Activated CD4-positive, alpha-beta memory T cell treated with anti-CD3 and anti-CD28 coated beads for 36 hours (primary cell): ENCODE measurements at regions not wholly inside any gene's neighbourhood (a gene's known extent, or its start where the extent isn't known, plus 50 kb on each side); places are given as distances from the start of the nearest gene placed in this dataset.

ENCODE experiments used
- CTCF ChIA-PET: fragments of 350-600 bp; sonication (Branson Sonifier 250); formaldehyde crosslinking; loops from one replicate; lab custom pipeline; 2021; ENCODE audit warnings: antibody characterized with exemption, inconsistent platforms; lab: Charles Lee
- POLR2A ChIA-PET: fragments of 350-600 bp; sonication (Branson Sonifier 250); formaldehyde crosslinking; loops from one replicate; lab custom pipeline; 2021; ENCODE audit warnings: antibody characterized with exemption; lab: Charles Lee
- DNase-seq: peaks from one replicate; pipeline ENCODE4 v3.0.0-alpha.2; 2020
- H3K27ac Mint-ChIP-seq: one replicate; pipeline ENCODE4 v1.8.0; 2021; ENCODE audit warnings: mixed read lengths
- H3K27me3 Mint-ChIP-seq: one replicate; pipeline ENCODE4 v1.8.0; 2021; ENCODE audit warnings: mixed read lengths
- H3K36me3 Mint-ChIP-seq: one replicate; pipeline ENCODE4 v1.8.0; 2021; ENCODE audit warnings: mixed read lengths
- H3K4me1 Mint-ChIP-seq: one replicate; pipeline ENCODE4 v1.8.0; 2021; ENCODE audit warnings: low read depth, mixed read lengths
- H3K4me3 Mint-ChIP-seq: one replicate; pipeline ENCODE4 v1.8.0; 2021; ENCODE audit warnings: mild to moderate bottlenecking, mixed read lengths
- H3K9me3 Mint-ChIP-seq: one replicate; pipeline ENCODE4 v1.8.0; 2021; ENCODE audit warnings: mixed read lengths
- intact Hi-C: fragments of 100-400 bp; cut with micrococcal nuclease; formaldehyde crosslinking; loops from one replicate; pipeline ENCODE4 v1.15.1; 2023

DNA sequence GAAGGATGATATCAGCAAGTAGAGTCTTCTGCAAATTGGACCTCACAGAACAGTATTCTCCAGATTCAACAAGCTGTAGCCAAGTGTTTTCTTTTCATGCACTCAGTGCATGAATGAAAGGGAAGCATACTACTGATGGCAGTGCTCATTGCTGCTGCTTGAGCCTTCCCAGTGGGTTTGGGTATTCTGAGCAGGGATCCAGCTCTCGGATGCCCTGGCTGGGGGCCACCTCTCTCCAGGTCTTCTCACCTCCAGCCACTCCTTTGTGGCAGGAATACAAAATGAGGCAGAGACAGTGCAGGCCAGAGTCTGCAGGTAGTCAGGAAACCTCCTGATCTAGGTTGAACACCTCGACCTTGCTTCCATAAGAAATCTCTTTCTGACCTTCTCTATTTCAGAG lies 390.4 kb upstream of the CELF4 start:
- H3K27ac Mint-ChIP-seq = no peak overlapping the region
- POLR2A ChIA-PET = no interaction called here

DNA sequence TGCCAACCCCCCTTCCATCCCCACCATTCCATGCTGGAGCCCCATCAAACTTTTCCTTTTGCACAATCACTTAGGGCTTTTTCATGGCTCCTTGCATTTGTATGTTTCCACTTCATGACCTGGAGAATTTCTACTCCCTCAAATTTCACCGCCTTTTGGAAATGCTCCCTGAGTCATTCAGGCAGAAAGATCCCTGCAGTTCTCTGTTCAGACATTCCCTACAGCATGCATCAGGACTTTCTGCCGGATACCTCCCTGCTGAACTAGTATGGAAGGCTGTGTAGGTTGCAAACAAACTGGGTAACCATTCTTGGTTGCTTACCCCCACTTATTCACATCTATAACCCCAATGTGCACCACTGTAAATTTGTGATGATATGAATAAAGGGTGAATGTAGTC lies 389.6 kb upstream of the CELF4 start:
- DNase-seq = no peak
- no peaks in the 10 kb centered on the region for H3K27me3 Mint-ChIP-seq
- intact Hi-C loops = no loop called here
- ChIA-PET POLR2A (no interaction called here), CTCF (no interaction called here)
- H3K4me3 Mint-ChIP-seq = no peak overlapping the region
- H3K4me1 Mint-ChIP-seq = no peaks in the 10 kb centered on the region
- peaks cover 6% of the 10 kb centered on the region for H3K9me3 Mint-ChIP-seq
- no peak overlapping the region for H3K27ac Mint-ChIP-seq
- H3K36me3 Mint-ChIP-seq = no peaks in the 10 kb centered on the region

More for the DNA sequence above, 390.4 kb upstream of the CELF4 start:
- no peak overlapping the region for H3K4me3 Mint-ChIP-seq
- CTCF ChIA-PET = no interaction called here
- intact Hi-C loops = no loop called here
- H3K27me3 Mint-ChIP-seq = no peaks in the 10 kb centered on the region
- no peaks in the 10 kb centered on the region for H3K36me3 Mint-ChIP-seq
- DNase-seq = no peak
- H3K4me1 Mint-ChIP-seq = no peaks in the 10 kb centered on the region
- H3K9me3 Mint-ChIP-seq = peaks cover 6% of the 10 kb centered on the region

DNA sequence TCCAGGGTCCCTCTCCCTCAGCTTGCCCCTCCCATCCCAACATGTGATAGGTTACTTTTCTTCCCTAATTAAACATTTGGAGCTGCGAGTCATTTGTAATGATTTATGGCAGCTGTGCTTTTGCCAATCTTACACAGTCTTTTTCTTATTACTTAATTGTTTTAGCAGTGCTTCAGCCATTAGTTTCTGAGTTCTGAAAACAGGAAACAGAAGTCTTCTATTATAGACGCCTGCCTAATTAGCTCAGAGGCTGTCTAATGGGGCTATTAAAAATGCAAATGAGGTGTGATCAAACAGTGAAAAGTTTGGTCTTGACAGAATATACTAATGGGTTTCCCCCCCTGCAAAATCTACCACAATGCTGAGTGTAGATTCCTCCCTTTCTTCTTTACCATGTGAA lies 388.3 kb upstream of the CELF4 start:
- no peak overlapping the region for H3K4me3 Mint-ChIP-seq
- H3K4me1 Mint-ChIP-seq = no peaks in the 10 kb centered on the region
- H3K36me3 Mint-ChIP-seq = no peaks in the 10 kb centered on the region
- intact Hi-C loops = no loop called here
- H3K27ac Mint-ChIP-seq = no peak overlapping the region
- ChIA-PET CTCF (no interaction called here), POLR2A (no interaction called here)
- H3K9me3 Mint-ChIP-seq = peaks cover 9% of the 10 kb centered on the region
- no peaks in the 10 kb centered on the region for H3K27me3 Mint-ChIP-seq
- no peak for DNase-seq

DNA sequence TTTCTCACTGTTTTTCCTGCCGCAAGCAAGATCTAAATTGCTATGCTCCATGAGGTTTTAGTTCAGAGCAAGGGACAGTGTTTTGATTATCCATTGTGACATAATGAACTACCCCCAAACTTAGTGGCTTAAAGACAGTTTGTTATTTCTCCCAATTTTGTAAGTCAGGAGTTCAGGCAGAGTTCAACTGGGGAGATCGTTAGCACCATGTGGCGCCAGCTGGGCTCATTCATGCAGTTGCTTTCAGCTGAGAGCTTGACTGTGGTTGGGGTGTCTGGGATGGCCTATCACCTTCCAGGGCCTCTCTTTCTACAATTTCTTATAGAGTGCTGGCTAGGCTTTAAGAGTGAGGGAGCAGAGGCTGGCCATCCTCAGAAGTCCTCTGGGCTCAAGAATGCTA lies 382.9 kb upstream of the CELF4 start:
- POLR2A ChIA-PET = no interaction called here
- Mint-ChIP-seq H3K27me3 (no peaks in the 10 kb centered on the region), H3K4me1 (no peaks in the 10 kb centered on the region), H3K4me3 (no peak overlapping the region), H3K9me3 (peaks cover 4% of the 10 kb centered on the region), H3K27ac (no peak overlapping the region), H3K36me3 (no peaks in the 10 kb centered on the region)
- CTCF ChIA-PET = no interaction called here
- no peak for DNase-seq
- intact Hi-C loops = no loop called here

DNA sequence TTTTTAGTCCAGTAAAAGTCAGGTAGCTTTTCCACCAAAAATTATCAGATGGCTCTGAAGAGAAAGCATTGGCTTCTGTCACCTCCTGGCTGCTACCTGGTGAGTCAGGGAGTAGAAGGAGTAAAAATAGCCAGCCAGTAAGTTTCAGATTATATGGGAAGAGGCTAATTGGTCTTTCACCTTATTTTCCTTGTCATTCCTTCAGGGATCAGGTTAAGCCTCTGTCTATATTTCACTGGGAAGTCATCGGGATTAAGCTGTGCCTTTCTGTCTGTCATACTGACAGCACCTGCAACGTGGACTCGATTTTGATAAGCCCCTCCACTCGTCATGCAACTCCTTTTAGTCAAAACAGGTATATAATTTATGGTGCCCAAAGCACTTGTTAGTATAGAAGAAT lies 380.7 kb upstream of the CELF4 start:
- ChIA-PET CTCF (no interaction called here), POLR2A (no interaction called here)
- Mint-ChIP-seq H3K36me3 (no peaks in the 10 kb centered on the region), H3K27me3 (no peaks in the 10 kb centered on the region), H3K4me3 (no peak overlapping the region), H3K27ac (no peak overlapping the region), H3K4me1 (no peaks in the 10 kb centered on the region), H3K9me3 (peaks cover 3% of the 10 kb centered on the region)
- no peak for DNase-seq
- intact Hi-C loops = no loop called here

DNA sequence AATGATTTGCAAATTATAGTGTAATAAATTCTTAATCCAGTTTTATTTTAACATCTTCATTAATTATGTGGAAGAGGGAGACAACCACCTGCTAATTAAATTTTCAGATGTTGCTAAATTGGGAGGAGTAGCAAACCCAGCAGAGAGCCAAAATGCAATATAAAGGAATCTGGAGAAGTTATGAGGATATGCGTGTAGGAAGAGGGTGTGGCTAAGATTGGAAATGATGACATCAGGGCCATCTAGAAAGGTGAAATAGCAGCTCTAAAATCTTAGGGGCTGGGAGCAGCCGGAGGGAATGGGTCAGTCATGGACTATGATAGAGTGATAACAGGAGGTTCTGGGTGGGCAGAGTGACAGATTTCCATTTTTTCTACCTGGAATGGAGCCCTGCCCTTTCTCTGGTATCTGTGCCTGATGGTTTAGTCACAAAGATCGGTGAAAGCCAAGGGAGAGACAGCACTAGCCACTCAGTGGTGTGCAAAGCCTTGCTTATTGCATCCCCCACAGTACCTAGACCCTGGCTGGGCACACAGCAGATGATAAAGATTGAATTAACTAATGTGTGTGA lies 379.2 kb upstream of the CELF4 start:
- Mint-ChIP-seq H3K4me1 (no peaks in the 10 kb centered on the region), H3K36me3 (no peaks in the 10 kb centered on the region), H3K27ac (no peak overlapping the region), H3K27me3 (no peaks in the 10 kb centered on the region), H3K4me3 (no peak overlapping the region), H3K9me3 (no peaks in the 10 kb centered on the region)
- intact Hi-C loops = no loop called here
- POLR2A ChIA-PET = no interaction called here
- no peak for DNase-seq
- CTCF ChIA-PET = no interaction called here

DNA sequence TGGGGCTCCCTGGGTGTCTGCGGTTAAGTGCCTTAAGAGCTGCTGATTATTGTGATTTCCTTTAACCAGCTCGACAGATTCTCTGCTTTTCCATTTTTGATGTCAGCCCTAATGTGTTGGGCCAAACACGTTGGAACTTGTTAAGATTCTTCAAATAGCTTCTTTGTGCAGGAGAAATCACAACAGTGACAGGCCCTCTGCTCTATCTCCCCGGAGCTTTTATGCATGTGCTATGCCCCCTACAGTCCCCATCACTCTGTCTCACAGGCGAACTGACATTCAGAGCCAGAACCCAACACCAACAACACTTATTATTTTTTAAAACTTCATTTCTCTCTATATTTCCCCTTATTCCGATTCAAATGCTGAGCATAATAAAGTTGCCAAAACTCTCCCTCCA lies 371.7 kb upstream of the CELF4 start:
- H3K4me3 Mint-ChIP-seq = no peak overlapping the region
- H3K4me1 Mint-ChIP-seq = no peaks in the 10 kb centered on the region
- H3K27me3 Mint-ChIP-seq = no peaks in the 10 kb centered on the region
- DNase-seq = no peak
- no peak overlapping the region for H3K27ac Mint-ChIP-seq
- POLR2A ChIA-PET = no interaction called here
- no peaks in the 10 kb centered on the region for H3K36me3 Mint-ChIP-seq
- intact Hi-C loops = no loop called here
- peaks cover 6% of the 10 kb centered on the region for H3K9me3 Mint-ChIP-seq
- CTCF ChIA-PET = no interaction called here

DNA sequence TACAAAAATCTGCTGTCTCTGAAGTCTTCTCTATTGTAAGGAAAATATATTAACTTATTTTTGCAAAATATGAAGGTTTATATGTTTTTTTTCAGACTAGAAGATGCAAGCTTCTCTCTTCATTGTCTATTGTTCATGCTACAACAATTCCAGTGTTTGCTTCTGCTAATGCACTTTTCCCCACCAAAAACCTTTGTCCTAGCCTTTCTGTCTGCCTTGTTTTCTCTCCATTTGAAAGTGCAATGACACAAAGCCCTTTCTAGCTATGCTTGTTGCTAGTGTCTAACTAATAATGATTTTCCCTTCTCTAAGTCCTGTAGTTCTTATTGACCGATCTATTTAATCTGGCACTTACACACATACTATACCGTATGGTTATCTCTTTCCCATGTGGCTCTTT lies 369.5 kb upstream of the CELF4 start:
- ChIA-PET POLR2A (no interaction called here), CTCF (no interaction called here)
- peaks cover 6% of the 10 kb centered on the region for H3K9me3 Mint-ChIP-seq
- intact Hi-C loops = no loop called here
- H3K27ac Mint-ChIP-seq = no peak overlapping the region
- H3K4me3 Mint-ChIP-seq = no peak overlapping the region
- DNase-seq = no peak
- H3K4me1 Mint-ChIP-seq = no peaks in the 10 kb centered on the region
- H3K27me3 Mint-ChIP-seq = no peaks in the 10 kb centered on the region
- no peaks in the 10 kb centered on the region for H3K36me3 Mint-ChIP-seq

DNA sequence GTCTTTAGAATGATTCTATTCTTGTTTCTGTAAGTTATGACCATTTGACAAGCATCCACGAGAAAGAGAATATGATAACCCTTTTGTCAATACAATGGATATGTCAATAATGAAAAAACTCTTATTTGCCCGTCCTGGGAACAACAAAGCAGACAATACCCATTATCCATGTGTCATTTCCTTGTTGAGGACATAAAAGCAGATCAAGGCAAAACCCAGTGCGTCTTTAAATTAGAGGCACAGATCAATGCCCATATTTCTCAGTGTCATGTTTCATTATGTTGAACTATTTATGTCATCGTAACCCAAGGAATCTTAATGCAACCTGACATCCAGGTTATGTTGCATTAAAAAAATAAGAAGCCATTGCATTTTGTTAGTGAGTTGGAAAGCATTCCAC lies 365.0 kb upstream of the CELF4 start:
- Mint-ChIP-seq H3K36me3 (no peaks in the 10 kb centered on the region), H3K9me3 (no peaks in the 10 kb centered on the region), H3K27me3 (no peaks in the 10 kb centered on the region), H3K4me3 (no peak overlapping the region), H3K4me1 (no peaks in the 10 kb centered on the region), H3K27ac (no peak overlapping the region)
- POLR2A ChIA-PET = no interaction called here
- no peak for DNase-seq
- CTCF ChIA-PET = no interaction called here
- intact Hi-C loops = no loop called here

DNA sequence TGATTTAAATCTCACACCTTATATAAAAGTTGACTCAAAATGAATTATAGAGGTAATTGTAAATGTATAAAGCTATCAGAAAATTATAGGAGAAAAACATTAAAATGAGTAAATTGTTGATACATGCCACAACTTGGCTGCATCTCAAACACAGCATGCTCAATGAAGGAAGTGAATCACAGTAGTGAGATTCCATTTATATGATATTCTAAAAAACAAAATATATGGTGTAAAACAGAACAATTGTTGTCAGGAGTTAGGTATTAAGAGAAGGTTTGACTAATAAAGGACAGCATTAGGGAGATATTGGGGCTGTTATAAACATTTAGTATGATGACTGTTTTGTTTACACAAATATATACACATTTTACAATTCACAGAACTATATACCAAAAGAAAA lies 356.6 kb upstream of the CELF4 start:
- Mint-ChIP-seq H3K4me1 (no peaks in the 10 kb centered on the region), H3K4me3 (no peak overlapping the region), H3K36me3 (no peaks in the 10 kb centered on the region), H3K27ac (no peak overlapping the region), H3K9me3 (no peaks in the 10 kb centered on the region), H3K27me3 (no peaks in the 10 kb centered on the region)
- POLR2A ChIA-PET = no interaction called here
- DNase-seq = no peak
- intact Hi-C loops = no loop called here
- CTCF ChIA-PET = no interaction called here

DNA sequence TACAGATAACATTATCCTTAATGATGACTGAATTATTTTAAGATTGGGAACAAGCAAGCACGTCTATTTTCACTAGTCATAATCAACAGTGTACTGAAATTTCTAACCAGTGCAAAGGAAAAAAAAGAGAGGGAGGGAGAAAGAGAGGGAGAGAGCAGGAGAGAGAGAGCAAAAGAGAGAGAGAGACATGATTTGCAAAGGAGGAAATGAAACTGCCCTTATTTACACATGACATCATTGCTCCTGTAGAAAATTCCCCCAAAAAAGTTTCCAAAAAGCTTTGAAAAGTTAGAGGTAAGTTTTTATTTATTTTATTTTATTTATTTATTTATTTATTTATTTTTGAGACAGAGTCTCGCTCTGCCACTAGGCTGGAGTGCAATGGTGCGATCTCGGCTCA lies 355.3 kb upstream of the CELF4 start:
- Mint-ChIP-seq H3K27ac (no peak overlapping the region), H3K9me3 (no peaks in the 10 kb centered on the region), H3K27me3 (no peaks in the 10 kb centered on the region), H3K4me3 (no peak overlapping the region), H3K4me1 (no peaks in the 10 kb centered on the region), H3K36me3 (no peaks in the 10 kb centered on the region)
- CTCF ChIA-PET = no interaction called here
- POLR2A ChIA-PET = no interaction called here
- no peak for DNase-seq
- intact Hi-C loops = no loop called here

DNA sequence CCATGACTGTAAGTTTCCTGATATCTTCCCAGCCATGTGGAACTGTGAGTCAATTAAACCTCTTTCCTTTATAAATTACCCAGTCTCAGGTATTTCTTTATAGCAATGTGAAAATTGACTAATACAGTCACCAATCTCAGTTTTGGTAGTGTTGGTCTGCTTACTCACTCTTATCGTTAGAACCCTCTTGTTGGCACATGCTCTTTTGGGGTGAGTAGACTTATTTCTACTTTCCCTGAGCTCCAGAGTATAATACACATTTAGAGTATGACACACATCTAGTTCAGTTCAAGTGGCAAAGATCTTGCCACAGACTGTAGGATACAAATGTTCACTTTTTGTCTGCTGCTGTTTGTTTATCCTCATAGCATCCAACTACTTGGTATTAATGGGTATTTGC lies 347.5 kb upstream of the CELF4 start:
- DNase-seq = no peak
- Mint-ChIP-seq H3K27me3 (no peaks in the 10 kb centered on the region), H3K9me3 (no peaks in the 10 kb centered on the region), H3K4me1 (no peaks in the 10 kb centered on the region), H3K27ac (no peak overlapping the region), H3K4me3 (no peak overlapping the region), H3K36me3 (no peaks in the 10 kb centered on the region)
- intact Hi-C loops = no loop called here
- POLR2A ChIA-PET = no interaction called here
- CTCF ChIA-PET = no interaction called here

DNA sequence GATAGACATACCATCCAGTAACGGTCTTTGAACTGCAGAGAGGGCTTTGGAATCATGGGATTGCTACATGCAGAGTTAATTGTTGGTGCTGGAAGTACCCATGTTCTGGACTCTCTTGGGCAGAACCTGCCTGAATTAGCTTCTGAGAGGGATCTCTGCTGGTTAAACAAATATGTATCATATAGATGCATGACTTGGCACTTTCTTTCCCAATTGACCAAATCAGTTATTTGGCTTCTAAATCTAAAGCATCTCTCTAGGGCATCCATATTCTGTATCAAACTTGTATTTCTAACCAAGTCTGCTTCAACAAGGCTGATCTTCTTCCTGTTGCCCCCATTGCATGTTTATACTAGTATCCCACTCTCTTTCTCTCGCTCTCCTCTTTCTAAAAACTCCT lies 336.7 kb upstream of the CELF4 start:
- Mint-ChIP-seq H3K9me3 (no peaks in the 10 kb centered on the region), H3K27me3 (no peaks in the 10 kb centered on the region), H3K27ac (no peak overlapping the region), H3K4me3 (no peak overlapping the region), H3K36me3 (no peaks in the 10 kb centered on the region), H3K4me1 (no peaks in the 10 kb centered on the region)
- ChIA-PET CTCF (no interaction called here), POLR2A (interaction anchor here (0.6 kb wide), 1 partner anchor 1920 kb away, joined by 3 read pairs; no protein-coding TSS in a partner anchor)
- intact Hi-C loops = no loop called here
- DNase-seq = no peak
